ENCODE measurements at regions not wholly inside any gene's neighbourhood (a gene's known extent, or its start where the extent isn't known, plus 50 kb on each side); places are given as distances from the start of the nearest gene placed in this dataset.
"Not testable (repeated sequence)": the region's sequence is repeated elsewhere in the genome, so short reads cannot be mapped to it uniquely, and the experiment has no call there.

DNA sequence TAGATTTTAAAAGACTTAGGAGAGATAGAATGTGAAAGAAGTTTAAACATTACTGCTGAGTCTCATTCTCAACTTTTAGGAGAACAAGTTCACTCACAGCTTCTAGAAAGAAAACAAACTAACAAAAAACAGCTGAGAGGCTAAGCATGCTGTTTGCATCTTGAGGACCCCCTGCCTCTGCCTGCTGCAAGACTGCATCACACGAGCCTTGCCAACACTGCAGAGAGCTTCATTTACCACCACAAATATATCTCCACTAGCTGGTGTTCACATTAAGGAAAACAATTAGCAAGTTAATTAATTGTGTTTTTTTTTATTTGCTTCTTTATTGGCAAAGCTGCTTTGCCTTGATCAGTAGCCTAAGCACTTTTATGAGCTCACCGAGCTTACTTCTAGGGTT, 336.6 kb upstream of the KIAA1217 start:
- DNase-seq (ENCODE audit: low spot score) = no peak

DNA sequence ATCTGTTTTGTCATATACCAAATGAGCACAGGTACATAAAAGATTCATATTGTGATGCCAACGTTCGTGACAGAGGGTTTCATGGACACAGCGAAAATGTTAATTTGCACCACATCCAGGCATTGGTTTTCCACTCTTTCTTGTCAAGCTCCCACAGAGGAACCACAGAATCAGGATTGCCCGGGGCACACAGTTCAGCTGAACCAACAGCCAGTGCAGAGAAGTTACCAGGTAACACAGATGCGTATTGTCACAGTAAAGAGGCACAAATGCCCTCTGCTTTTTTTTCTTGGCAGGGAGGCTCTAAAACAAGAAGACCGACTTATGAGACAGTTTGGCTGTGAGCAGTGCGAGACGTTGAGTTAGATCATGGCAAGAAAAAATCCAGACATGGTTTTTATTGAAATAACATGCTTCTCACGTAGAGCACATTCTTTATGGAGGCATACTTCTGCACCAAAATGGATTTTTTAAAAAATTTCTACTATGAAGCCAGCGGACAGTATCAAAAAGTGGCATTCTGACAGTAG, 331.1 kb upstream of the KIAA1217 start:
- no peak for DNase-seq (ENCODE audit: low spot score)

- DNase-seq (ENCODE audit: low spot score) = no peak
Observed at GRCh38 chr10:23884670-23885069, 324.3 kb upstream of the KIAA1217 start.

DNA sequence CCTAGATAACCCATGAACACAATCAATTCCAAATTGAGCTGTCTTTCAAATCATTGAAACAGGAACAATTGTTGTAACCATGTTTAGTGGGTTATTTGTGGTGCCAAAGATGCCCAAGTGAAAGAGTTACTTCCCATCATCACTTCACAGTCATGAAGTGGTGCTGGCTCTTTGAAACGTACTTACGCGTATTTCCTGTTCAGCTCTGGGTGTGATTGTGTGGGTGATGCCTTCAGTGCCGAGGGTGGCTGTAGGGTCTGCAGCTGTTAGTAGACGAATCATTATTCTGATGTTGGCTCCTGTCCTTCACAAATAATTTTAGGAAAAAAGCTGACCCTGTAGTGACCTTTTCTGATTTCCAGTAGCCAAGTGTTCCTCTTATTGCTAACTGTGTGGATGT, 323.1 kb upstream of the KIAA1217 start:
- no peak for DNase-seq (ENCODE audit: low spot score)

GRCh38 chr10:23886355-23886754, 322.6 kb upstream of the KIAA1217 start:
- no peak for DNase-seq (ENCODE audit: low spot score)

DNA sequence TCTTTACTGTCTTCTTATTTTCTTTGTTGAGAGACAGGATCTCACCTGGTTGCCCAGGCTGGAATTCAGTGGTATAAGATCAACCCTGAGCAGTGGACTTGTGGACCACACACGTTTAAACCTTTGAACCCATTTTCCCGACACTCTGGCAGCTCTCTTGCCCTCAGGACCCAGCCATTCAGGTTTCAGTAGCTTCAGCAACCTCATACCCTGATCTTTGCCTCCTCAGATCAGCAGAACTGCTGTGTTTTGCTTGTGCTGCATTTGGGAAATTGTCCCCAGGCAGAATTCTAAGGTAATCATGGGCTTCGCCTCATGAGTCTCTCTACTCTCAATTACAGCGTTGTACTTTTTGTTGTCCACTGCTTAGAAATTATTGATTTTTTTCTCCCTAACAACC, 317.6 kb upstream of the KIAA1217 start:
- no peak for DNase-seq (ENCODE audit: low spot score)

GRCh38 chr10:23892296-23892695, 316.6 kb upstream of the KIAA1217 start:
- no peak for DNase-seq (ENCODE audit: low spot score)

GRCh38 chr10:23897267-23897666, 311.7 kb upstream of the KIAA1217 start:
- DNase-seq (ENCODE audit: low spot score) = no peak

DNA sequence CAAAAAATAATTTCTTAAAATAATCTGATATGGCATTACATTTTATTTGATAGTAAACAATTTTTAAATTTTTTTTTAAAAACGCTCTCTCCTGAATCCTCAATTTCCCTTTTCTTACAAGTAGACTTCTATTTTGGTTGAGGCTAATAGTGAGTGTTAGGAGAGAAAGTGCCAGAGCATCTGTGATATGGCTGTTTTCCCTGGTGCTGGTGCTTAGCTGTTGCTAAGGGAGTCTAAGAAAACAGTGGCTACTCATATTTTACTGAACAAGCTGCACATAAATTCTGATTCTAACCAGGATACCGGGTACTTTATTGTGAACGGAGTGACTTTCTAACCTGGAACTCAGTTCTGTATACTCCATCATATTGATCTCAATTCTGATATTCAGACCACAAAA, 311.1 kb upstream of the KIAA1217 start:
- no peak for DNase-seq (ENCODE audit: low spot score)

DNA sequence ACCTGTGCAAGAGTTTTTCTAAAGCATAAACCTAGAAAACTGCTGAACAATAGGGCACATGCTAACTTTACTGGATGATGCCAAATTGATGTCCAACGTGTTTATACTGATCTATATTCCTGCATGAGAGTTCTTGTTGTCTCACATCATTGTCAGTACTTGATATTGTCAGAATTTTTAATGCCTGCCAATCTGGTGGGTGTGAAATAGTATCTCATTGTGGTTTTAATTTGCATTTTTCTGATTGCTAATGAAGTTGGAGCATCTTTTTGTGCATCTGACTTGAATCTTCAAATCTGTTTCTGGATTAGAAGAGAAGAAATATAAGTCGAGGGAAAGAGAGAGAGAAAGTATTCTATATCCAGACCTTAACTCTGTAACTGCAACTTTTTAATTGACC, 309.8 kb upstream of the KIAA1217 start:
- DNase-seq (ENCODE audit: low spot score) = no peak

DNA sequence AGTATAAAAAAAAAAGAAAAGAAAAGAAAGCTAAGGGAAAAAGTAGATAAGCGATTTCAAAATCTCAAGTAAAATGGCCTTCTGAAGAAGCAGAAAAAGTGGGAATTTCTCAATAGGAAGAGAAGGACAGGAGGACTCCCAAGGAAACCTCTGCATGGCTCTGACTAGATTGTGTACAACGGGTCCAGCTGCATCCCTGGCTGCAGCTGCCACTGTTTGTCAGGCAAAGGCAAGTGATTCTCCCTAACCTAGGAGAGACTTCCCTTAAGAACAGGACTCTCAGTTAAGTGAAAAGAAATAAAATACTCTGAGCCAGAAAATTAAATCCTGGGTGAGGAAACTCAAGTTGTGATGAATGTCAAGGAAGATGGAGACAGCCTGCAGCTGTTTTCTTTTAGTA, 298.6 kb upstream of the KIAA1217 start:
- DNase-seq (ENCODE audit: low spot score) = no peak

- no peak for DNase-seq (ENCODE audit: low spot score)
Observed at GRCh38 chr10:23912884-23913404, 296.0 kb upstream of the KIAA1217 start.

- DNase-seq (ENCODE audit: low spot score) = no peak
Observed at GRCh38 chr10:23914641-23915040, 294.3 kb upstream of the KIAA1217 start.

- DNase-seq (ENCODE audit: low spot score) = no peak
Observed at GRCh38 chr10:23917251-23917840, 291.6 kb upstream of the KIAA1217 start.

- DNase-seq (ENCODE audit: low spot score) = no peak
Observed at GRCh38 chr10:23918090-23918723, 290.7 kb upstream of the KIAA1217 start.

GRCh38 chr10:23918839-23919238, 290.1 kb upstream of the KIAA1217 start:
- no peak for DNase-seq (ENCODE audit: low spot score)

DNA sequence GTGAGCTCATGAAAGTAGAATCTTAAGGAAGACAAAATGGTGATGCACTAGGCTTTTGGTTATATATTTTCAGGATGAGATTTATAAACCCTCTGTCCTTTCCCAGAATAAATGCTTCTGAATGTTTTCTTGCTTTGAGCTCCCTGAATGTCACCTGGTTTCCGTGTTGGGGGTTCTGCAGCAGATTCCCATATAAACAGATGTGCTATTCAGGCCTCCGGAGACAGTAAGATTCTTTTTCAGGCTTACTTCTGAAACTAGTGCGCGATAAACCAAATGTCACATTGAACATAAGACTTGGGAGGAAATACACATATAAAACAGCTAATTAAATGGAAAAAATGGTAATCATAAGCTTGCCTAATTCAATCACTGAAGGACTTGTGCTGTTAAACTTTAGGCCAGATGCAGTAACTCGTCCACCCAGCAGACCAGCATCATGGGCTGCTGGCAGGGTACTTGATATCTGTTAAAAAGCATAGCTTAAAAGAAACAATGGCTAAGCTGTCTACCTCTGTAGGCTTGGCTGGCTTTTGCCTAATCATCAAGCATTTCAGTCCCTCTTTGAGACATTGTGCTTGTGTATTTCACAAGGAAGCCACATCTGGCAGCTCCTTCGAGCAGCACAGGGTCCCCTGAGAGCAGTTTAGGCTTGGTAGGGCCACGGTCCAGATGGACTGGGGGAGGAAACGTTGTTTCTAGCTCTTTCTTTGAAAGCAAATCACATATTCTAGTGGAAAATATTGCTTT, 281.2 kb upstream of the KIAA1217 start:
- DNase-seq (ENCODE audit: low spot score) = no peak

DNA sequence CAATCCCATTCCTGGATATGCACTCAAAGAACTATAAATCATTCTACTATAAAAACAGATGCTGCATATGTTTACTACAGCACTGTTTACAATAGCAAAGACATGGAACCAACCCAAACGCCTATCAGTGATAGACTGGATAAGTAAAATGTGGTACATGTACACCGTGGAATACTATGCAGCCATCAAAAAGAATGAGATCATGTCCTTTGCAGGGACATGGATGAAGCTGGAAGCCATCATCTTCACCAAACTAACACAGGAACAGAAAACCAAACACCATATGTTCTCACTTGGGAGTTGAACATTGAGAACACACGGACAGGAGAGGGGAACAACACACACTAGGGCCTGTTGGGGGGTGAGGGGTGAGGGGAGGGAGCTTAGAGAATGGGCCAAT, 274.9 kb upstream of the KIAA1217 start:
- not testable (repeated sequence) for DNase-seq (ENCODE audit: low spot score)

DNA sequence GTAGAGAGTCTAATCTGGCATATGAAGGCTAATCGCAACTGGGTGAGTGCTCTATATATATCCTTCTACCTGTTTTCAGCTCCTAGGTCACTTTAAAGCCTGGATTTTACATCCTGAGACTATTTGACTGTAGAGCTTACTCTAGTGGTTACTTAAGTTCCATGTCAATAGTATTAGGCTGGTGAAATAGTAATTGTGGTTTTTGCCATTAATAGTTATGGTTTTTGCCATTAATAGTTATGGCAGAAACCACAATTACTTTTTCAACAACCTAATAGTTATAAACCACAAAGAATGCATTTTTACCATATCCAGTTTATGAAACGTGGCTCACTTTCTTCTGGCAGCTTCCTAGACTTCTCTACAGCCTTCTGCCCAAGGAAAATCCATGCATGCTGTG, 263.1 kb upstream of the KIAA1217 start:
- DNase-seq (ENCODE audit: low spot score) = no peak

GRCh38 chr10:23951841-23952240, 257.1 kb upstream of the KIAA1217 start:
- DNase-seq (ENCODE audit: low spot score) = no peak

DNA sequence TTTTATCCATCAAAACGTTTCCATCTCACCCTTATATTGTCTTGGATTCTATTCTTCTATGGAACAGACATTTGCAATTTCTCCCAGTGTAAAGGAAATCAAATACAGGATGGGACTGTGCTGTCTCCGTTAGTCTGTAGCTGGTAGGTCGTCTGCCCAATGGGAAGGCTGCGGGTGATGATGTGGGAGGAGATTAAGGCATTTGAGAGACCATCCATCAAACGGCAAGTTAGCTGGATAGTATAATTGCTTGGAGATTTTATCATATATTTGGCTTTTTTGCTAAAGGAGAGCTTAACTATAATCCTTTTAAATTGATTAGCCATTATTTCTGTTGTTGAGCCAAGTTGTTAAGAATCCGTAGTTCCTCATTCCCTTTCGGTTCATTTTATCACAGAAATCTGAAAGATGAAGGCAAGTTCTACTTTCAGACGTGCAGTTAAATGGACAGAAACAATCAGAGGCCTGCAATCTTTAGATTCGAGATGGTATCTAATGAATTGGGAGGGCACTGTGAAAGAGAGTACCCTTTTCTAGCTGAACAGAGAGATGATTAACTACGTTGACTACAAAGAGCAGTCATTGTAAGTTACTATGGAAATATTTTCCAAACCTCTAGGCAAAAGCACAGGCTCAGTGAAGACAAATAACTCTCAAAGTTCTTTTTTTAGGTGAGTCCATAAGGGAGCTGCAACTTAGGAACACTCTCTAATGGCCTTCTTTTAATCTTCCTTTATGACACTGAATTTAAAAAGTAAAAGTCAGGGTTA, 253.3 kb upstream of the KIAA1217 start:
- no peak for DNase-seq (ENCODE audit: low spot score)

DNA sequence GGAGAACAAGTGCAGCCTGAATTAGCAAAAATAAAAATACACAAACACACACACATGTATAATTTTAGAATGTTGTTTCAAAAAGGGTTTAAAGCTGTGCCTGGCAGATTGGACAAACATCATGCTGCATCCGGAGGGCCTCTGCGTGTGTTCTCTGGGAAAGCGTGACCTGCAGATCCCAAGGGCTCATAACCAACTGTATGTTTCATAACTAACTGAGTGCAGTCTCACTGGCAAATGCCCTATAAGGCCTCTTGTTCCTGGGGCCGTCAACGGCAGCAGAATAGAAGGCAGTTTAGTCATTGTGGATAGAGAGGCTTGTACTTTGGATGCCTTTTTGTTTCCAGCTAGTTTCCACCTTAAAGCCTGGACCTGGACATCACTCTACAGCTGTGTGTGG, 243.8 kb upstream of the KIAA1217 start:
- DNase-seq (ENCODE audit: low spot score) = no peak
